ENCODE measurements at regions not wholly inside any gene's neighbourhood (a gene's known extent, or its start where the extent isn't known, plus 50 kb on each side); places are given as distances from the start of the nearest gene placed in this dataset.

GRCh38 chr20:55469074-55469473 lies 536.2 kb downstream of the CBLN4 start:
- no peak overlapping the region for H3K4me3 ChIP-seq
- no peaks in the 10 kb centered on the region for H3K36me3 ChIP-seq
- DNase-seq (ENCODE audit: extremely low spot score in 2 of 2): no peak
- no peak for TF ChIP-seq CTCF (IDR thresholded peaks at IDR 0.05)
- no peak for TF ChIP-seq POLR2AphosphoS5 (IDR thresholded peaks at IDR 0.05; ENCODE audit: insufficient read depth in 1 of 2, low read depth in 1 of 2)
- TF ChIP-seq POLR2A (IDR thresholded peaks at IDR 0.05): no peak
- H3K4me1 ChIP-seq: no peaks in the 10 kb centered on the region
- H3K27ac ChIP-seq: no peak overlapping the region
- intact Hi-C loops (cut with DNase I): no loop called here
- H3K27me3 ChIP-seq: no peaks in the 10 kb centered on the region
- no peaks in the 10 kb centered on the region for H3K9me3 ChIP-seq

GRCh38 chr20:55461519-55461918 lies 543.8 kb downstream of the CBLN4 start:
- intact Hi-C loops (cut with DNase I): no loop called here
- H3K27ac ChIP-seq: no peak overlapping the region
- no peaks in the 10 kb centered on the region for H3K27me3 ChIP-seq
- DNase-seq (ENCODE audit: extremely low spot score in 2 of 2): no peak
- H3K36me3 ChIP-seq: no peaks in the 10 kb centered on the region
- no peaks in the 10 kb centered on the region for H3K9me3 ChIP-seq
- TF ChIP-seq POLR2A (IDR thresholded peaks at IDR 0.05) (no peak), POLR2AphosphoS5 (IDR thresholded peaks at IDR 0.05; ENCODE audit: insufficient read depth in 1 of 2, low read depth in 1 of 2) (no peak), CTCF (IDR thresholded peaks at IDR 0.05) (no peak)
- H3K4me3 ChIP-seq: no peak overlapping the region
- no peaks in the 10 kb centered on the region for H3K4me1 ChIP-seq

DNA sequence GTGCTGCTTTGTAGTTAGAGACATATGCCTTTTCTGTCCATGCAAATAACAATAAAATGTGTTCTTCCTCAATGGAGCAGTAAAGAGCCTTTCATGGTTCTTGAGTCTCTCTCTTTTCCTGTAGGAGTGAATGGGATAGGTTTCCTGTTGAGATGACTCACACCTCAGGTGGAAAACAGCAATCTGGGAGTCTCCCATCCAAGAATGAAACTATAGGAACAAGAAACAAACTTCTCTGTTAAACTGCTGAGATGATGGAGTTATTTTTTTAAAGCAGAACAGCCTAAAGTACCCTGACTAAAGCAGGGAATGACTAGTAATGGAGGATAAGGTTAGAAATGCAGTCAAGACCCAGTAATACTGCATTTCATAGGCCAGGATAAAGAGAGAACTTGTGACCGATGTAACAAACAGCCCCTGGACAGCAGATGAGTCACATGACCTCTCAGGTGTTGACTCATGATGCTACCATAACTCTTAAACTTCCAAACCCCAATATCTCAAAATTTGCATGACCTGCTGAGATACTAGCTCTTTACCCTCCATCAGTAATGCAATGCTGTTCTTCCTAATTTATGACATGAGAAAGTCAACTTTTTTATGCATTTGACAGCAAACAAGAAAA lies 548.9 kb downstream of the CBLN4 start:
- intact Hi-C loops (cut with DNase I): no loop called here
- TF ChIP-seq POLR2A (IDR thresholded peaks at IDR 0.05) (no peak), POLR2AphosphoS5 (IDR thresholded peaks at IDR 0.05; ENCODE audit: insufficient read depth in 1 of 2, low read depth in 1 of 2) (no peak)
- no peak overlapping the region for H3K27ac ChIP-seq
- DNase-seq (ENCODE audit: extremely low spot score in 2 of 2): no peak
- H3K27me3 ChIP-seq: no peaks in the 10 kb centered on the region
- no peaks in the 10 kb centered on the region for H3K9me3 ChIP-seq
- no peaks in the 10 kb centered on the region for H3K4me1 ChIP-seq
- H3K4me3 ChIP-seq: no peak overlapping the region
- H3K36me3 ChIP-seq: no peaks in the 10 kb centered on the region

- TF ChIP-seq POLR2A (IDR thresholded peaks at IDR 0.05) (no peak), POLR2AphosphoS5 (IDR thresholded peaks at IDR 0.05; ENCODE audit: insufficient read depth in 1 of 2, low read depth in 1 of 2) (no peak), CTCF (IDR thresholded peaks at IDR 0.05) (no peak)
- H3K27ac ChIP-seq: no peak overlapping the region
- H3K36me3 ChIP-seq: no peaks in the 10 kb centered on the region
- no peaks in the 10 kb centered on the region for H3K4me1 ChIP-seq
- intact Hi-C loops (cut with DNase I): no loop called here
- no peaks in the 10 kb centered on the region for H3K27me3 ChIP-seq
- no peaks in the 10 kb centered on the region for H3K9me3 ChIP-seq
- no peak for DNase-seq (ENCODE audit: extremely low spot score in 2 of 2)
- no peak overlapping the region for H3K4me3 ChIP-seq
These were observed 556.2 kb downstream of the CBLN4 start for GRCh38 chr20:55449091-55449490.

DNA sequence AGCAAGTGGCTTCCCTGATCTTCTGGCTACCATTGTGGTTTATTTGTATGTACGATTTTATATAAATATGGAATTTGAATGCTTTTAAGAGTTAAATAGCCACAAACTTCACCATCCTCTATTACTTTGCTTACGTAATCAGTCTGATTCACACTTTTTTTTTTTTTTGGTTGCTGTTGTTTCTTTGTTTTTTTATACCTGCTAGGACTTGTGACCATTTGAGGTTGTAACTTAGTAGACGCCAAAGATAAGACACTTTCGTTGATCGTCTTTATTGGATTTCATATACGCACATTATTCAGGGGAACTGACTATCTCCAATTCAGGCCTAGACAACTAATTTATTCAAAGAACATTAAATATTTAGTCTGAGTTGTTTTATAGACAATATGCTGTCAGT lies 559.0 kb downstream of the CBLN4 start:
- Histone ChIP-seq H3K36me3 (no peaks in the 10 kb centered on the region), H3K27me3 (no peaks in the 10 kb centered on the region), H3K4me1 (no peaks in the 10 kb centered on the region), H3K27ac (no peak overlapping the region), H3K9me3 (no peaks in the 10 kb centered on the region), H3K4me3 (no peak overlapping the region)
- intact Hi-C loops (cut with DNase I): no loop called here
- no peak for TF ChIP-seq CTCF (IDR thresholded peaks at IDR 0.05)
- TF ChIP-seq POLR2AphosphoS5 (IDR thresholded peaks at IDR 0.05; ENCODE audit: insufficient read depth in 1 of 2, low read depth in 1 of 2): no peak
- TF ChIP-seq POLR2A (IDR thresholded peaks at IDR 0.05): no peak
- no peak for DNase-seq (ENCODE audit: extremely low spot score in 2 of 2)

All from vagina (tissue), 2 donors.